Stimulated activated CD8-positive, alpha-beta memory T cell treated with anti-CD3 and anti-CD28 coated beads, Interleukin-4, amount 100 ng/mL, for 4 hours (primary cell): ENCODE measurements at regions not wholly inside any gene's neighbourhood (a gene's known extent, or its start where the extent isn't known, plus 50 kb on each side); places are given as distances from the start of the nearest gene placed in this dataset.
"Not testable (repeated sequence)": the region's sequence is repeated elsewhere in the genome, so short reads cannot be mapped to it uniquely, and the experiment has no call there.

Source experiments
- DNase-seq, 2 donors: peaks; one replicate each; pipeline ENCODE4 v3.0.0-alpha.2; 2020; ENCODE audit warnings: low read depth in 2 of 2, low spot score in 1 of 2

DNA sequence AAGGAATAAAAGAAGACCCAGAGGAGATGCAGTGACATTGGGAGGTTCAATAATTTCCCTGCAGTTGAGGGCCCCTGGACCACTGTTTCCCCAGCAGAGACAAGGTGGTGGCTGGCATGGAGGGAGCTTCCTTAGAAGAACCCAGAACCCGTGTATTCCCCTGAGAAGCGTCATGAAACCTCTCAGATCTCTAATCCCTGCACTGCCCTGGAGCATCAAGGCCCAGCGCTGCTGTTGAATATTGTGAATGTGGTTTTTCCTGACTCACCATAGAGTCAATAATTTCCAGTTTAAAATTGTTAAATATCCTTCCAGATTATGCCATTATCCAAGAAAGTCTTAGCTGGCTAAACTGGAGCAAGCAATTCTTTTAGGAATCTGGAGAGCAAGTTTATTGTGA lies 187.2 kb downstream of the LMLN start:
- not testable (repeated sequence) for DNase-seq

DNA sequence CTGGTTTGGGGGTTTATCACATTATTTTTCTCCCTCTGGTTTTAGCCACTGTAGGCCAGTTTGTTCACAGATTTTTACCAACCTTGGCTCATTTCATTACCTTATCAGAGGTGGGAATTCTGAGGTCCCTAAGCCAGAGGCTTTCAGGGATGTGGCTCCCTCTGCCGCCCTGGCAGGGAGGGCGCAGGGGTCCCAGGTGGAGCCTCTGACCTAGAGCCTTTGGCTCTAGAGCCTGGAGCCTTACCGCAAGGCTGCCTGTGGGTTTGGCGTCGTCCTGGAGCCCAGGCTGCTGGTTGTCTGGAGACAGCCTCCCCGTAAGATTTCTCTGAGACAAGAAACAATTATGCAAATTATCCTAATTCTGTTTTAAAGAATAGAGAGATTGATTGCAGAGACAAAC lies 188.0 kb downstream of the LMLN start:
- DNase-seq: not testable (repeated sequence)

GRCh38 chr3:198149904-198150303 lies 189.9 kb downstream of the LMLN start:
- DNase-seq: not testable (repeated sequence)

DNA sequence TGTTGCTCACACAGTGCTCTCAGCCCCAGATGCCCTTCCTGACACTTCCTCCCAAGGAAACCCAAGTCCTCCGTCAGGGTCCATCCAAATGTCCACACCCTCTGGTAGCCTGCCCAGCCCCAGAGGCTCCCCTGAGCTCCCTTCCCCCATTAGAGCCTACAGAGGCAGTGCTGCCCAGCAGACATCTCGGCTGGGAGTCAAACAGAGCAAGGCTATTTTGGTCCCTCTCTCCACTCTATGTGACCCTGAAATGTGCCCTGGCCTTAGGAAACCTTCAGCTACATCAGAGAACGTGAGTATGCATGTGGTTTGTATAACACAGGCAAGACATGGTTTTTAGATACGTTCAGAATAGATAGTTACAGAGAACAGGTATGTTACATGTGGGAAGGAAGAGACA lies 191.8 kb downstream of the LMLN start:
- DNase-seq: not testable (repeated sequence)

- DNase-seq: not testable (repeated sequence)
These were observed 195.8 kb downstream of the LMLN start for GRCh38 chr3:198155771-198156170.

GRCh38 chr3:198157231-198157868 lies 197.3 kb downstream of the LMLN start:
- not testable (repeated sequence) for DNase-seq

- not testable (repeated sequence) for DNase-seq
These were observed 198.0 kb downstream of the LMLN start for GRCh38 chr3:198158007-198158406.

DNA sequence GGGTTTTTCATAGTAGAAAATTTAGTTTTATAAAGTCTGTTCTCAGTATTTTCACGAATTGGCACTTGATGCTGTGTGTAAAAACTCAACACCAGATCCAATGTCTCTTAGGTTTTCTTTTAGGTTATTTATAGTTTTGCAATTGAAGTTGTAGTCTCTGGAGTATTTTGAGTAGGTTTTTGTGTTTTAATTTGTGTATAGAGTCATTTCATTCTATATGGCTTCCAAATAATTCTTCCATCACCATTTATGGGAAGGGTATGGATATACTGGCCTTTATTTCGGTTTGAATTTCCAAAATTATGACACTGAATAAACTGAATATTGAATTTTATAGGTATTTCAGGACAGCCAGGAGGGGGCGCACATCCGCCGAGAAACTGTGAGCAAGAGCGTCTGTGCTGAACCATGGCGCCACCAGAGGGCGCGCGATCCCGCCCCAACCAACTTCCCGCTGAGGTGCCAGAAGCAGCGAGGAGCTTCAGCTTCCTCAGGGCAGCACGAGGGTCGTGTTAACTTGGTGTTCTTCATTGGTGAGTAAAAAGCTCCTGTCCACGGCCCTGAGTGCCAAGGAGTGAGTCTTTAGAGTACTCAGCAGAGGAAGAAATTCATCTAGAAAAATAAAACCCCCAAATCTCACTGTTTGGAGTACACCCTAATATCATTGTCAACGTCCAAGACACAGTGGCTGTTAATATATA lies 207.5 kb downstream of the LMLN start:
- peak; percentile 28 to 32 for DNase-seq

- not testable (repeated sequence) for DNase-seq
These were observed 210.8 kb downstream of the LMLN start for GRCh38 chr3:198170781-198171180.

DNA sequence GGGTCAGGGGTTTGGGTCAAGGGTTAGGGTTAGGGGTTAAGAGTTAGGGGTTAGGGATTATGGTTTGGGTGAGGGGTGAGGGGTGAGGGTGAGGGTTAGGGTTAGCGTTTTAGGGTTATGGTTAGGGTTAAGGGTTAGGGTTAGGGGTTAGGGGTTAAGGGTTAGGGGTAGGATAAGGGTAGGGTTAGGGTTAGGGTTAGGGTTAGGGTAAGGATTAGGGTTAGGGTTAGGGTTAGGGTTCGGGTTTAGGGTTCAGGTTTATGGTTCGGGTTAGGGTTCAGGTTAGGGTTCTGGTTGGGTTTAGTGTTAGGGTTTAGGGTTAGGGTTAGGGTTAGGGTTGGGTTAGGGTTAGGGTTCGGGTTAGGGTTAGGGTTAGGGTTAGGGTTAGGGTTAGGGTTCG lies 213.1 kb downstream of the LMLN start:
- not testable (repeated sequence) for DNase-seq

DNA sequence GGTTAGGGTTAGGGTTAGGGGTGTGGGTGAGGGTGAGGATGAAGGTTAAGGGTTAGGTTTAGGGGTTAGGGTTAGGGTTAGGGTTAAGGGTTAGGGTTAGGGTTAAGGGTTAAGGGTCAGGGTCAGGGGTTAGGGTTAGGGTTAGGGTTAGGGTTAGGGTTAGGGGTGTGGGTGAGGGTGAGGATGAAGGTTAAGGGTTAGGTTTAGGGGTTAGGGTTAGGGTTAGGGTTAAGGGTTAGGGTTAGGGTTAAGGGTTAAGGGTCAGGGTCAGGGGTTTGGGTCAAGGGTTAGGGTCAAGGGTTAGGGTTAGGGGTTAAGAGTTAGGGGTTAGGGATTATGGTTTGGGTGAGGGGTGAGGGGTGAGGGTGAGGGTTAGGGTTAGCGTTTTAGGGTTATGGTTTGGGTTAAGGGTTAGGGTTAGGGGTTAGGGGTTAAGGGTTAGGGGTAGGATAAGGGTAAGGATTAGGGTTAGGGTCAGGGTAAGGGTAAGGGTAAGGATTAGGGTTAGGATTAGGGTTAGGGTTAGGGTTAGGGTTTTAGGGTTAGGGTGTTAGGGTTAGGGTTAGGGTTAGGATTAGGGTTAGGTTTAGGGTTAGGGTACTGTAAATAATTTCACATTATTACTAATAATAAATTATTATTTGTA lies 214.0 kb downstream of the LMLN start:
- not testable (repeated sequence) for DNase-seq
